ENCODE measurements at regions not wholly inside any gene's neighbourhood (a gene's known extent, or its start where the extent isn't known, plus 50 kb on each side); places are given as distances from the start of the nearest gene placed in this dataset.

- no peak for DNase-seq (ENCODE audit: low spot score)
- H3K27me3 ChIP-seq = no peaks in the 10 kb centered on the region
- TF ChIP-seq EZH2phosphoT487 (IDR thresholded peaks at IDR 0.05; ENCODE audit: low read depth, severe bottlenecking, unreplicated experiment) (no peak), EZH2 (IDR thresholded peaks at IDR 0.05; ENCODE audit: borderline replicate concordance) (no peak), CTCF (IDR thresholded peaks at IDR 0.05; ENCODE audit: poor library complexity) (no peak)
- no peaks in the 10 kb centered on the region for H3K79me2 ChIP-seq
- 93% methylated on average over 6 of the region's 6 CpGs for WGBS (ENCODE audit: low lambda C conversion rate, missing lambda C conversion rate)
- no peaks in the 10 kb centered on the region for H3K9me3 ChIP-seq (ENCODE audit: low read depth)
- H2AFZ ChIP-seq = no peak overlapping the region
- no peak overlapping the region for H3K27ac ChIP-seq
- no peak overlapping the region for H3K4me3 ChIP-seq
- H3K4me2 ChIP-seq = no peak overlapping the region
- H3K9me2 ChIP-seq (replicated peaks; ENCODE audit: insufficient read depth) = no peaks in the 10 kb centered on the region
- no peaks in the 10 kb centered on the region for H3K36me3 ChIP-seq (replicated peaks; ENCODE audit: insufficient read depth, low read depth)
- H4K20me1 ChIP-seq (ENCODE audit: insufficient read depth, poor library complexity, severe bottlenecking) = no peaks in the 10 kb centered on the region
- peaks cover 4% of the 10 kb centered on the region for H3K4me1 ChIP-seq (ENCODE audit: insufficient read depth)
These were observed 162.4 kb upstream of the FMN2 start for GRCh38 chr1:239929317-239929716.

DNA sequence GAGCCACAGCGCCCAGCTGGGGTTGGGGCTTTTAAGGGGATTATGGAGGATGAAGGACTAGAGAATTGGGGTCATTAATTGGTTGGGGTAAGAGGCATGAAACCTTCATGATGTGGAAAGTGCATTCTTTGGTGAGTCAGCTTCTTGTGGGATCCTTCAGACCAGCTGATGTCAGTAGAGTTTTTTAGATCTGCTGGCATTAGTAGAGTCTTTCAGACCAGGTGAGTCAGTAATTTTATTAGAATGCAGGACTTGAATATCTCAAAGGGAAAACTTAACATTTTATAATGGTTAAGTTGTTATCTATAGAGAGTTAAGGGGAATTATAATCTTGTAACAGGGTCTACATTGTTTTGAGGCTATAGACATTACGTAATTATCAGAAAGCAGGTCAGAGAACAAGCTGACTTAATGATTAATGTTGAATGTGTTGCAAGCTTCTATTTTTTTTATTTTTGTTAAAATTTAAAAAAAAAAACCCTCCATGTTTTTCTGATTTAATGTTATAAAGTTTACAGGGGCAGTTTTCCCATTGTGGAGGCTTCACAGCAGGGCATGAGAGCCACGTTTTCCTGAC lies 160.9 kb upstream of the FMN2 start:
- Histone ChIP-seq H3K27ac (no peak overlapping the region), H2AFZ (no peak overlapping the region), H3K4me2 (no peak overlapping the region), H3K9me2 (replicated peaks; ENCODE audit: insufficient read depth) (no peaks in the 10 kb centered on the region), H3K27me3 (no peaks in the 10 kb centered on the region), H3K4me3 (no peak overlapping the region), H3K79me2 (no peaks in the 10 kb centered on the region), H4K20me1 (ENCODE audit: insufficient read depth, poor library complexity, severe bottlenecking) (no peaks in the 10 kb centered on the region), H3K36me3 (replicated peaks; ENCODE audit: insufficient read depth, low read depth) (no peaks in the 10 kb centered on the region), H3K4me1 (ENCODE audit: insufficient read depth) (peaks cover 4% of the 10 kb centered on the region), H3K9me3 (ENCODE audit: low read depth) (no peaks in the 10 kb centered on the region)
- TF ChIP-seq EZH2phosphoT487 (IDR thresholded peaks at IDR 0.05; ENCODE audit: low read depth, severe bottlenecking, unreplicated experiment) (no peak), CTCF (IDR thresholded peaks at IDR 0.05; ENCODE audit: poor library complexity) (no peak), EZH2 (IDR thresholded peaks at IDR 0.05; ENCODE audit: borderline replicate concordance) (no peak)
- 75% methylated on average over 3 of the region's 3 CpGs for WGBS (ENCODE audit: low lambda C conversion rate, missing lambda C conversion rate)
- no peak for DNase-seq (ENCODE audit: low spot score)

DNA sequence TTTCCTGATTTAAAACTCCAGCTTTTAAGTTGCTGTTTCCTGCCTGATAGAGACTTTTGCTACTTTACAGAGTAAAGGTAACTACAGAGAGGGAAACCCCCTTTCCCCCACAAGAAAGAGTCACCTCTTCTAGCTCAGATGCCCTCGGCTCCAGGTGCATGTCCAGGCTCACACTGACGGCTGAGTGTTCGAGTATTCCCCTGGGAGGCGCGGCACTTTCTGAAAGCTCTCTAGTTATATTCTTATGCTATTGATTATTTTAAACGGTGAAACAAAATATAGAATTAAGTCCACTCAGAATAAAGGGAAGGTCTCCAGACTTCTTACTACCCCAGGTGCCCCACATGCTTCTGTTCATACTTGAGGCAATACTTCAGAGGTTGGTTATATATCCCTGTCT lies 160.3 kb upstream of the FMN2 start:
- Histone ChIP-seq H3K27ac (no peak overlapping the region), H3K27me3 (no peaks in the 10 kb centered on the region), H2AFZ (no peak overlapping the region), H3K4me3 (no peak overlapping the region), H3K9me2 (replicated peaks; ENCODE audit: insufficient read depth) (no peaks in the 10 kb centered on the region), H4K20me1 (ENCODE audit: insufficient read depth, poor library complexity, severe bottlenecking) (no peaks in the 10 kb centered on the region), H3K9me3 (ENCODE audit: low read depth) (no peaks in the 10 kb centered on the region), H3K36me3 (replicated peaks; ENCODE audit: insufficient read depth, low read depth) (no peaks in the 10 kb centered on the region), H3K79me2 (no peaks in the 10 kb centered on the region), H3K4me1 (ENCODE audit: insufficient read depth) (peaks cover 4% of the 10 kb centered on the region), H3K4me2 (no peak overlapping the region)
- WGBS (ENCODE audit: low lambda C conversion rate, missing lambda C conversion rate) = 94% methylated on average over 6 of the region's 6 CpGs
- no peak for TF ChIP-seq EZH2phosphoT487 (IDR thresholded peaks at IDR 0.05; ENCODE audit: low read depth, severe bottlenecking, unreplicated experiment)
- no peak for TF ChIP-seq EZH2 (IDR thresholded peaks at IDR 0.05; ENCODE audit: borderline replicate concordance)
- no peak for TF ChIP-seq CTCF (IDR thresholded peaks at IDR 0.05; ENCODE audit: poor library complexity)
- no peak for DNase-seq (ENCODE audit: low spot score)

DNA sequence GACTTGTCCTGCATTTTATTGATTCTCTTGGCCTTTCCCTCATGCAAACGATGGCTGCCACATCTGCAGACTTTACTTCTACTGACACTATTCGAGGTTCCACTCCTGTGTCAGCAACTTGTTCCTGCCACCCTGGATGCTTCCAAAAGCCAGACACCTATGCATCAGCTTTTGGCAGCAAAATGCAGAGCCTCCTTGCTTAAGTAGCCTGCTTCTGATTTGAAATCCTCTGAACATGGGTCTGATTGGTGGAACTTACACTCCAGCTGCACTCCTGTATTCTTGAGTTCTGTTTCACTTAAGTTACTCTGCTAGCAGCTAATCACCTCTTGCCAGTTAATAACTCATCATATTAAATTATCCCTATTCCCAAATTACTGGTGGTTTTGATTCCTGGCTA lies 152.1 kb upstream of the FMN2 start:
- no peak for DNase-seq (ENCODE audit: low spot score)
- Histone ChIP-seq H4K20me1 (ENCODE audit: insufficient read depth, poor library complexity, severe bottlenecking) (no peaks in the 10 kb centered on the region), H3K4me2 (no peak overlapping the region), H3K4me3 (no peak overlapping the region), H3K79me2 (no peaks in the 10 kb centered on the region), H3K27ac (no peak overlapping the region), H3K9me3 (ENCODE audit: low read depth) (no peaks in the 10 kb centered on the region), H2AFZ (no peak overlapping the region), H3K4me1 (ENCODE audit: insufficient read depth) (no peaks in the 10 kb centered on the region), H3K27me3 (no peaks in the 10 kb centered on the region), H3K36me3 (replicated peaks; ENCODE audit: insufficient read depth, low read depth) (no peaks in the 10 kb centered on the region), H3K9me2 (replicated peaks; ENCODE audit: insufficient read depth) (no peaks in the 10 kb centered on the region)
- TF ChIP-seq EZH2 (IDR thresholded peaks at IDR 0.05; ENCODE audit: borderline replicate concordance) (no peak), CTCF (IDR thresholded peaks at IDR 0.05; ENCODE audit: poor library complexity) (no peak), EZH2phosphoT487 (IDR thresholded peaks at IDR 0.05; ENCODE audit: low read depth, severe bottlenecking, unreplicated experiment) (no peak)
- WGBS (ENCODE audit: low lambda C conversion rate, missing lambda C conversion rate) = 83% methylated on average over 2 of the region's 2 CpGs

Measured in hepatocyte (in vitro differentiated cells).